Suprapubic skin (tissue), 4 donors: ENCODE measurements at regions not wholly inside any gene's neighbourhood (a gene's known extent, or its start where the extent isn't known, plus 50 kb on each side); places are given as distances from the start of the nearest gene placed in this dataset.

Experiments
- EP300 ChIP-seq: sonication (generic); formaldehyde crosslinking; IDR thresholded peaks from one replicate; pipeline ENCODE4 v1.6.1; 2017; ENCODE audit warnings: antibody characterized with exemption
- POLR2A ChIP-seq, 2 donors: fragments of 450-650 bp; IDR thresholded peaks; one replicate each; pipeline ENCODE4 v1.6.1; 2017; ENCODE audit warnings: antibody characterized with exemption in 2 of 2, mild to moderate bottlenecking in 2 of 2, moderate library complexity in 2 of 2
- POLR2AphosphoS5 ChIP-seq, 3 donors: sonication (generic); formaldehyde crosslinking; IDR thresholded peaks; one replicate each; pipeline ENCODE4 v1.6.1; 2017; ENCODE audit warnings: antibody characterized with exemption in 3 of 3
- TF ChIP-seq, protein P1 (sequence below), 2 donors: fragments of 200-600 bp in 1 of 2; fragments of 450-650 bp in 1 of 2; sonication (generic) in 1 of 2; IDR thresholded peaks; one replicate each; pipeline ENCODE4 v1.5.1; 2016 to 2019; ENCODE audit warnings: antibody characterized with exemption in 2 of 2, mild to moderate bottlenecking in 1 of 2, moderate library complexity in 1 of 2

DNA sequence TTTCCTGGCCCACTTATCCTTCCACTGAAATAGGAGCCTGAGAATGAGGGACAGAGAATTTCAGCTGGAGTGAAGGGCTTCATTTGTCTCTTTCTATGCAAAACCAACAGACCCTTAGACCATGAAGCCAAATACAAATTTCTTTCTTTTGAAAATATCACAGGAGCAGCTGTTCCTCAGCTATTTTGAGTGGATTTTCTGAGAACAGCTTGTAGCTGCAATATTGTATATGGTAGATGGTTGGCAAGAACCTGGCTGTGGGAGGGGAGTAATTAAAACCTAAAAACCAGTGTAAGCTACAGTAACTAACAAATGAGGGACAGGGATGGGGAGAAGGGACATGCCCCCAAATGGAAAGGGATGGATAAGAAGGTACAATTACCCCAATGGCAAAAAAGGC lies 350.3 kb upstream of the CDH20 start:
- TF ChIP-seq, protein P1, sequence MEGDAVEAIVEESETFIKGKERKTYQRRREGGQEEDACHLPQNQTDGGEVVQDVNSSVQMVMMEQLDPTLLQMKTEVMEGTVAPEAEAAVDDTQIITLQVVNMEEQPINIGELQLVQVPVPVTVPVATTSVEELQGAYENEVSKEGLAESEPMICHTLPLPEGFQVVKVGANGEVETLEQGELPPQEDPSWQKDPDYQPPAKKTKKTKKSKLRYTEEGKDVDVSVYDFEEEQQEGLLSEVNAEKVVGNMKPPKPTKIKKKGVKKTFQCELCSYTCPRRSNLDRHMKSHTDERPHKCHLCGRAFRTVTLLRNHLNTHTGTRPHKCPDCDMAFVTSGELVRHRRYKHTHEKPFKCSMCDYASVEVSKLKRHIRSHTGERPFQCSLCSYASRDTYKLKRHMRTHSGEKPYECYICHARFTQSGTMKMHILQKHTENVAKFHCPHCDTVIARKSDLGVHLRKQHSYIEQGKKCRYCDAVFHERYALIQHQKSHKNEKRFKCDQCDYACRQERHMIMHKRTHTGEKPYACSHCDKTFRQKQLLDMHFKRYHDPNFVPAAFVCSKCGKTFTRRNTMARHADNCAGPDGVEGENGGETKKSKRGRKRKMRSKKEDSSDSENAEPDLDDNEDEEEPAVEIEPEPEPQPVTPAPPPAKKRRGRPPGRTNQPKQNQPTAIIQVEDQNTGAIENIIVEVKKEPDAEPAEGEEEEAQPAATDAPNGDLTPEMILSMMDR (IDR thresholded peaks at IDR 0.05) = no peak
- TF ChIP-seq EP300 (no peak), POLR2A (IDR thresholded peaks at IDR 0.05) (no peak), POLR2AphosphoS5 (IDR thresholded peaks at IDR 0.05) (no peak)
